ENCODE measurements at regions not wholly inside any gene's neighbourhood (a gene's known extent, or its start where the extent isn't known, plus 50 kb on each side); places are given as distances from the start of the nearest gene placed in this dataset.

GRCh38 chr3:152056987-152057386, 183.5 kb downstream of the SUCNR1 start:
- no peaks in the 10 kb centered on the region for H3K79me2 ChIP-seq (ENCODE audit: control insufficient read depth in 1 of 2, insufficient read depth in 2 of 2, low read length in 2 of 2)
- peaks cover 0 to 5% (median 3%) of the 10 kb centered on the region in 4 experiments; a peak in 4 of 7 replicates for H3K4me1 ChIP-seq (replicated peaks in 1 of 4; ENCODE audit: control insufficient read depth in 3 of 4, insufficient read depth in 4 of 4, low read length in 3 of 4)
- no peaks in the 10 kb centered on the region for H3K27me3 ChIP-seq (replicated peaks in 1 of 4; ENCODE audit: control insufficient read depth in 3 of 4, extremely low read depth in 1 of 4, insufficient read depth in 3 of 4, low read length in 3 of 4)
- H2BK15ac ChIP-seq (ENCODE audit: low read length): no peak overlapping the region
- no peak overlapping the region for H2BK20ac ChIP-seq (ENCODE audit: low read length)
- no peak overlapping the region for H2BK12ac ChIP-seq (ENCODE audit: low read depth, low read length)
- no peak overlapping the region for H4K8ac ChIP-seq (ENCODE audit: extremely low read depth, insufficient read depth, low read length)
- no peak overlapping the region for H3K18ac ChIP-seq (ENCODE audit: extremely low read depth, low read length)
- H3K36me3 ChIP-seq (ENCODE audit: control insufficient read depth in 2 of 4, insufficient read depth in 4 of 4, low read length in 3 of 4): no peaks in the 10 kb centered on the region
- H3K9ac ChIP-seq (replicated peaks in 1 of 4; ENCODE audit: extremely low read depth in 1 of 4, low read depth in 3 of 4, low read length in 3 of 4): no peak overlapping the region
- H4K20me1 ChIP-seq (replicated peaks in 1 of 2; ENCODE audit: control insufficient read depth in 1 of 2, insufficient read depth in 2 of 2, low read length in 2 of 2): no peaks in the 10 kb centered on the region
- POLR2A ChIA-PET (ENCODE audit: partially characterized antibody): no interaction called here
- TF ChIP-seq RFX5 (IDR thresholded peaks at IDR 0.05; ENCODE audit: borderline replicate concordance, low read depth, low read length) (no peak), SIN3A (conservative IDR thresholded peaks at IDR 0.05 in 1 of 2, IDR thresholded peaks at IDR 0.05 in 1 of 2; ENCODE audit: low read depth in 1 of 2, low read length in 2 of 2) (no peak), NRF1 (IDR thresholded peaks at IDR 0.05; ENCODE audit: low read depth, low read length) (no peak), ATF3 (IDR thresholded peaks at IDR 0.05; ENCODE audit: insufficient read depth, low read depth, low read length) (no peak), CTBP2 (IDR thresholded peaks at IDR 0.05; ENCODE audit: borderline replicate concordance, insufficient read depth, insufficient read length, low read length) (no peak), SIRT6 (IDR thresholded peaks at IDR 0.05; ENCODE audit: low read length) (no peak), USF2 (IDR thresholded peaks at IDR 0.05; ENCODE audit: low read length) (no peak), CHD2 (IDR thresholded peaks at IDR 0.05; ENCODE audit: low read length) (no peak), KDM5A (IDR thresholded peaks at IDR 0.05; ENCODE audit: low read length) (no peak), EZH2 (IDR thresholded peaks at IDR 0.05; ENCODE audit: low read depth, low read length, severe bottlenecking) (no peak), POLR2A (IDR thresholded peaks at IDR 0.05; ENCODE audit: control extremely low read depth in 1 of 2, low read depth in 2 of 2, low read length in 2 of 2) (no peak), FOSL1 (IDR thresholded peaks at IDR 0.05; ENCODE audit: insufficient read depth, low read depth, low read length) (no peak)
- H2BK120ac ChIP-seq (replicated peaks; ENCODE audit: low read depth, low read length): no peak overlapping the region
- H2AK5ac ChIP-seq (ENCODE audit: low read depth, low read length): no peak overlapping the region
- no peak overlapping the region for H3K56ac ChIP-seq (replicated peaks; ENCODE audit: insufficient read length, low read depth, low read length)
- H2AFZ ChIP-seq (ENCODE audit: low read length): no peak overlapping the region
- H3K79me1 ChIP-seq (ENCODE audit: low read depth, low read length): no peaks in the 10 kb centered on the region
- no peak overlapping the region for H4K91ac ChIP-seq (replicated peaks; ENCODE audit: insufficient read length, low read length)
- H3K4ac ChIP-seq (replicated peaks; ENCODE audit: insufficient read length, low read depth, low read length): no peak overlapping the region
- DNase-seq (ENCODE audit: low read depth in 1 of 2, low spot score in 2 of 2): no peak
- FAIRE-seq: no peak
- H3K27ac ChIP-seq (ENCODE audit: low read depth, low read length): no peak overlapping the region
- no peak overlapping the region for H3K4me3 ChIP-seq (ENCODE audit: extremely low read depth in 1 of 4, insufficient read depth in 2 of 4, low read depth in 3 of 4, low read length in 4 of 4)
- H4K5ac ChIP-seq (ENCODE audit: insufficient read length, low read depth, low read length): no peak overlapping the region
- no peaks in the 10 kb centered on the region for H3K23me2 ChIP-seq (ENCODE audit: low read depth, low read length)
- CTCF ChIA-PET (ENCODE audit: partially characterized antibody): interaction anchor here (2.3 to 3.6 kb wide), 2 partner anchors 15 to 127 kb away, joined by 6 to 13 read pairs; no protein-coding TSS in a partner anchor
- no peaks in the 10 kb centered on the region for H3K9me3 ChIP-seq (ENCODE audit: insufficient read depth in 2 of 2, low read depth in 1 of 2, low read length in 1 of 2)
- no peak overlapping the region for H3K14ac ChIP-seq (ENCODE audit: insufficient read length)
- no peak overlapping the region for H3K23ac ChIP-seq (ENCODE audit: insufficient read length)
- H2BK5ac ChIP-seq (ENCODE audit: low read depth, low read length): no peak overlapping the region
- H3K4me2 ChIP-seq (ENCODE audit: insufficient read depth in 1 of 2, low read depth in 2 of 2, low read length in 2 of 2): no peak overlapping the region
- WGBS, 2 experiments (ENCODE audit: extremely low coverage in 1 of 2, insufficient coverage in 1 of 2, insufficient read length in 1 of 2, insufficient replicate concordance in 2 of 2, low coverage in 1 of 2, low lambda C conversion rate in 2 of 2, missing lambda C conversion rate in 1 of 2): 93% methylated on average over 3 of the region's 3 CpGs; no CpG with 5 or more reads in 1 of the 2 experiments
